ENCODE measurements at regions not wholly inside any gene's neighbourhood (a gene's known extent, or its start where the extent isn't known, plus 50 kb on each side); places are given as distances from the start of the nearest gene placed in this dataset.

DNA sequence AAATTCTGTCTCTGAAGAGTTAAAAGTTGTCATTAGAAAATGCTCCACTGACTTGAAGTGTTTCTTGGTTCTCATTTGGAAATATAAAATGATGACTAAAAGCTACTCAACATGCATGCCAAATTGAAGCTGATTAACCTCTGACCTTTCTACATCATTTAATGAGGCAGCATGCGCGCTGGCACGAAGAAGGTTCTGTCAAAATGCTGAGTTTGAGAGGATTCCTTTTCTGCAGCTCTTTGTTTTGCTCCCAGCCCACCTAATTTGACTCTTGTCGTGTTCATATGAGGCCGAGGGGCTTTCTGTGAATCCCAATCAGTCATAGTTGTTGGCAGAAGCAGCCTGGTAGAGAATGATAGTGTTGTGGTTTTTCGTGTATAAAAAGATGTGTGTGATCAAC lies 153.4 kb downstream of the BRMS1L start:
- TF ChIP-seq, protein P1, sequence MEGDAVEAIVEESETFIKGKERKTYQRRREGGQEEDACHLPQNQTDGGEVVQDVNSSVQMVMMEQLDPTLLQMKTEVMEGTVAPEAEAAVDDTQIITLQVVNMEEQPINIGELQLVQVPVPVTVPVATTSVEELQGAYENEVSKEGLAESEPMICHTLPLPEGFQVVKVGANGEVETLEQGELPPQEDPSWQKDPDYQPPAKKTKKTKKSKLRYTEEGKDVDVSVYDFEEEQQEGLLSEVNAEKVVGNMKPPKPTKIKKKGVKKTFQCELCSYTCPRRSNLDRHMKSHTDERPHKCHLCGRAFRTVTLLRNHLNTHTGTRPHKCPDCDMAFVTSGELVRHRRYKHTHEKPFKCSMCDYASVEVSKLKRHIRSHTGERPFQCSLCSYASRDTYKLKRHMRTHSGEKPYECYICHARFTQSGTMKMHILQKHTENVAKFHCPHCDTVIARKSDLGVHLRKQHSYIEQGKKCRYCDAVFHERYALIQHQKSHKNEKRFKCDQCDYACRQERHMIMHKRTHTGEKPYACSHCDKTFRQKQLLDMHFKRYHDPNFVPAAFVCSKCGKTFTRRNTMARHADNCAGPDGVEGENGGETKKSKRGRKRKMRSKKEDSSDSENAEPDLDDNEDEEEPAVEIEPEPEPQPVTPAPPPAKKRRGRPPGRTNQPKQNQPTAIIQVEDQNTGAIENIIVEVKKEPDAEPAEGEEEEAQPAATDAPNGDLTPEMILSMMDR (IDR thresholded peaks at IDR 0.05), result no peak
- no peak for TF ChIP-seq ZFX (IDR thresholded peaks at IDR 0.05; ENCODE audit: borderline replicate concordance)

All from 22Rv1 (cell line).